Upper lobe of left lung (tissue), 4 donors: ENCODE measurements at regions not wholly inside any gene's neighbourhood (a gene's known extent, or its start where the extent isn't known, plus 50 kb on each side); places are given as distances from the start of the nearest gene placed in this dataset.

Source experiments
- EP300 ChIP-seq, 4 donors: sonication (generic); formaldehyde crosslinking; IDR thresholded peaks; one replicate each; pipeline ENCODE4 v1.5.1; 2017; ENCODE audit warnings: antibody characterized with exemption in 4 of 4, control low read depth in 2 of 4
- TF ChIP-seq, protein P1 (sequence below), 6 experiments: fragments of 450-650 bp in 4 of 6; fragments of 200-600 bp in 2 of 6; sonication (generic) in 2 of 6; IDR thresholded peaks; one replicate each; pipeline ENCODE4 v1.5.1; 2016 to 2019; ENCODE audit warnings: antibody characterized with exemption in 6 of 6

DNA sequence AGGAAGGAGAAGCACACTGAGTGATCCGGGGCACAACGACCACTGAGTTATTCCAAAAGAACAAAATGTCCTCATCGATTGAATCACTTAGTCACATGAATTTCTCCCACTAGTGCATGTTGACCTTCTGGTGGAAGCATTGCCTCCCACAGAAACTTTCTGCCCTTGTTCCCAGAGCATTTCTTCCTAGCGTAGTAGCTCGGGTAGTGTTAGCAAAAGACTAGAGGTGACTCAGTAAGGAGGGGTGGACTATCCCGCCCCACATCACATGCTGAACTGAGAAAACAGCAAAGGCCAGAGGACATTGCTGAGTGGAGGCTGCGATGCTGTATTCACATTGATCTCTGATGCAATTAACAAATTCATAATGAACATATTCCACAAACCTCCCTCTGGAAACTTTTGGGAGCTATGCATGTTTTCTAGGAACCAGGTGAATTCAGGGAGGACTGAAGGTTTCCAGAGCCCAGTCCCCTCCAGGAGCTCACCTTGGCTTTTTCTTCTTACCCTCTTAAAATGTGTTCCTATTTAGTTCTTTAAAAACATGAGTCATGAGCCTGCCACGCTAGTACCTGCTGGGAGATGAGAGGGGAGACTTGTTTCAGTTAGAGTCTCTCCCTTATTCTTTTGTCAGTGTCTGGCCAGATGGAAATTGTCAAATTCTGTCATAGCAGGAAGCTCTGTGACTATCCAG lies 507.9 kb downstream of the CDH26 start:
- TF ChIP-seq, protein P1, sequence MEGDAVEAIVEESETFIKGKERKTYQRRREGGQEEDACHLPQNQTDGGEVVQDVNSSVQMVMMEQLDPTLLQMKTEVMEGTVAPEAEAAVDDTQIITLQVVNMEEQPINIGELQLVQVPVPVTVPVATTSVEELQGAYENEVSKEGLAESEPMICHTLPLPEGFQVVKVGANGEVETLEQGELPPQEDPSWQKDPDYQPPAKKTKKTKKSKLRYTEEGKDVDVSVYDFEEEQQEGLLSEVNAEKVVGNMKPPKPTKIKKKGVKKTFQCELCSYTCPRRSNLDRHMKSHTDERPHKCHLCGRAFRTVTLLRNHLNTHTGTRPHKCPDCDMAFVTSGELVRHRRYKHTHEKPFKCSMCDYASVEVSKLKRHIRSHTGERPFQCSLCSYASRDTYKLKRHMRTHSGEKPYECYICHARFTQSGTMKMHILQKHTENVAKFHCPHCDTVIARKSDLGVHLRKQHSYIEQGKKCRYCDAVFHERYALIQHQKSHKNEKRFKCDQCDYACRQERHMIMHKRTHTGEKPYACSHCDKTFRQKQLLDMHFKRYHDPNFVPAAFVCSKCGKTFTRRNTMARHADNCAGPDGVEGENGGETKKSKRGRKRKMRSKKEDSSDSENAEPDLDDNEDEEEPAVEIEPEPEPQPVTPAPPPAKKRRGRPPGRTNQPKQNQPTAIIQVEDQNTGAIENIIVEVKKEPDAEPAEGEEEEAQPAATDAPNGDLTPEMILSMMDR (IDR thresholded peaks at IDR 0.05) = no peak
- no peak for TF ChIP-seq EP300 (IDR thresholded peaks at IDR 0.05)
